DOHH2 (cell line): ENCODE measurements at regions not wholly inside any gene's neighbourhood (a gene's known extent, or its start where the extent isn't known, plus 50 kb on each side); places are given as distances from the start of the nearest gene placed in this dataset.

Experiments
- H3F3A ChIP-seq: fragments of 200-600 bp; sonication (generic), shearing (Covaris generic); 2 replicates; pipeline ENCODE4 v1.6.0; 2016; ENCODE audit warnings: antibody characterized with exemption, mild to moderate bottlenecking; ENCODE audit not compliant: control insufficient read depth, insufficient read depth
- H3K27ac ChIP-seq: fragments of 200-600 bp; sonication (generic); 2 replicates; pipeline ENCODE4 v1.5.1; 2014; ENCODE audit warnings: low read depth, mild to moderate bottlenecking, low read length, moderate library complexity
- H3K27me3 ChIP-seq: fragments of 200-600 bp; sonication (generic); 2 replicates; pipeline ENCODE4 v1.6.1; 2014; ENCODE audit warnings: mild to moderate bottlenecking, low read length, mixed read lengths; ENCODE audit not compliant: control insufficient read depth
- H3K36me3 ChIP-seq: fragments of 200-600 bp; sonication (generic); 2 replicates; pipeline ENCODE4 v1.6.1; 2014; ENCODE audit warnings: mild to moderate bottlenecking, low read length, moderate library complexity, mixed read lengths; ENCODE audit not compliant: control insufficient read depth
- H3K4me1 ChIP-seq: fragments of 200-600 bp; sonication (generic); 2 replicates; pipeline ENCODE4 v1.6.1; 2014; ENCODE audit warnings: mild to moderate bottlenecking, low read length, mixed read lengths; ENCODE audit not compliant: control insufficient read depth
- H3K4me2 ChIP-seq: fragments of 200-600 bp; sonication (generic); 2 replicates; pipeline ENCODE4 v1.6.0; 2014; ENCODE audit warnings: mild to moderate bottlenecking, low read length, moderate library complexity
- H3K4me3 ChIP-seq: fragments of 200-600 bp; sonication (generic); 2 replicates; pipeline ENCODE4 v1.5.1; 2014; ENCODE audit warnings: mild to moderate bottlenecking, low read length, mixed read lengths
- H3K79me2 ChIP-seq: fragments of 200-600 bp; sonication (generic); 2 replicates; pipeline ENCODE4 v1.6.1; 2014; ENCODE audit warnings: mild to moderate bottlenecking, low read length, mixed read lengths; ENCODE audit not compliant: control insufficient read depth
- H3K9me2 ChIP-seq: fragments of 200-600 bp; sonication (generic); replicated peaks from 2 replicates; pipeline ENCODE4 v1.6.1; 2014; ENCODE audit warnings: mild to moderate bottlenecking, low read length, mixed read lengths; ENCODE audit not compliant: control insufficient read depth
- H3K9me3 ChIP-seq: fragments of 200-600 bp; sonication (generic); 2 replicates; pipeline ENCODE4 v1.6.1; 2014; ENCODE audit warnings: antibody characterized with exemption, low read length, mixed read lengths; ENCODE audit not compliant: control insufficient read depth, insufficient read depth
- H4K20me1 ChIP-seq: fragments of 200-600 bp; sonication (generic); 2 replicates; pipeline ENCODE4 v1.6.0; 2014; ENCODE audit warnings: low read depth, mild to moderate bottlenecking, antibody characterized with exemption, low read length, moderate library complexity; ENCODE audit not compliant: control insufficient read depth, insufficient read depth
- CTCF ChIP-seq: fragments of 200-600 bp; sonication (generic); IDR thresholded peaks from one replicate; pipeline ENCODE4 v1.5.1; 2014; ENCODE audit warnings: antibody characterized with exemption, mild to moderate bottlenecking, low read depth, low read length; ENCODE audit not compliant: poor library complexity, severe bottlenecking
- EZH2phosphoT487 ChIP-seq: fragments of 200-600 bp; sonication (generic); IDR thresholded peaks from 2 replicates; pipeline ENCODE4 v1.6.1; 2017; ENCODE audit warnings: borderline replicate concordance, mild to moderate bottlenecking, antibody characterized with exemption, low read length, moderate library complexity, mixed read lengths

GRCh38 chr18:25646971-25647370 lies 295.0 kb upstream of the ZNF521 start:
- Histone ChIP-seq H3K27ac (no peak overlapping the region), H3F3A (no peaks in the 10 kb centered on the region), H3K4me2 (no peak overlapping the region), H3K27me3 (no peaks in the 10 kb centered on the region), H3K4me3 (no peak overlapping the region), H3K79me2 (no peaks in the 10 kb centered on the region), H3K4me1 (no peaks in the 10 kb centered on the region), H3K9me2 (no peaks in the 10 kb centered on the region), H4K20me1 (no peaks in the 10 kb centered on the region), H3K9me3 (no peaks in the 10 kb centered on the region), H3K36me3 (no peaks in the 10 kb centered on the region)
- TF ChIP-seq EZH2phosphoT487 (no peak), CTCF (no peak)

GRCh38 chr18:25639596-25639995 lies 287.6 kb upstream of the ZNF521 start:
- Histone ChIP-seq H3K9me3 (no peaks in the 10 kb centered on the region), H3K27me3 (0 out of 2 replicates have a peak, but pooled peaks cover 3% of the 10 kb centered on the region), H4K20me1 (no peaks in the 10 kb centered on the region), H3K27ac (no peak overlapping the region), H3K36me3 (no peaks in the 10 kb centered on the region), H3K4me2 (no peak overlapping the region), H3F3A (no peaks in the 10 kb centered on the region), H3K4me1 (no peaks in the 10 kb centered on the region), H3K4me3 (no peak overlapping the region), H3K9me2 (no peaks in the 10 kb centered on the region), H3K79me2 (no peaks in the 10 kb centered on the region)
- TF ChIP-seq CTCF, result no peak
- no peak for TF ChIP-seq EZH2phosphoT487

- no peaks in the 10 kb centered on the region for H3K4me1 ChIP-seq
Observed at GRCh38 chr18:25633563-25633962, 281.6 kb upstream of the ZNF521 start.

More at GRCh38 chr18:25633563-25633962, 281.6 kb upstream of the ZNF521 start:
- Histone ChIP-seq H3K9me2 (no peaks in the 10 kb centered on the region), H3K27ac (no peak overlapping the region), H3K36me3 (no peaks in the 10 kb centered on the region), H3K4me2 (no peak overlapping the region), H3K79me2 (no peaks in the 10 kb centered on the region), H3K27me3 (peaks cover 3% of the 10 kb centered on the region; the same call in 1 of the 2 replicates), H3F3A (no peaks in the 10 kb centered on the region), H3K9me3 (no peaks in the 10 kb centered on the region), H4K20me1 (no peaks in the 10 kb centered on the region), H3K4me3 (no peak overlapping the region)
- no peak for TF ChIP-seq CTCF
- TF ChIP-seq EZH2phosphoT487, result no peak
